Activated naive CD4-positive, alpha-beta T cell treated with anti-CD3 and anti-CD28 coated beads, Interleukin-2, amount 50 U/mL, for 16 hours (primary cell): ENCODE measurements at regions not wholly inside any gene's neighbourhood (a gene's known extent, or its start where the extent isn't known, plus 50 kb on each side); places are given as distances from the start of the nearest gene placed in this dataset.

ENCODE experiments used
- DNase-seq: peaks from one replicate; pipeline ENCODE4 v3.0.0-alpha.2; 2020

GRCh38 chr12:13487326-13487725 lies 290.8 kb downstream of the EMP1 start:
- no peak for DNase-seq

DNA sequence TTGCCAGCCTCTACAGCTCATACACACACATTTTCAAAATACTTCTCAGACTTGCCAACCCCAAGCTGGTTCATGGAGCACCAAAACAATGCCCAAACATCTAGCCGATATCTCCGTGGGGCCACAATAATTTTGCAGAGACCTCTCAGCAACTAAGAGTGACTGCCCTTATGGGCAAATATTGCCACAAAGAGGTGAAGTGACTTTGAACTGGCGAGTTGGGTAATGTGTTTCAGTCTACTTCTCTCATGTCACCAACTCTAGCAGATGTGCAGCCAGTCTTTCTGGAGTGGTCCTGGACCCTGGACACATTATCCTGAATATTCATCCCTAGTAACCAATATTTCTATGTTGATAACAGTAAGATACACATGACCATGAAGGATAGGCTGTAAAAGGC lies 290.3 kb downstream of the EMP1 start:
- no peak for DNase-seq

GRCh38 chr12:13478650-13479181 lies 282.2 kb downstream of the EMP1 start:
- no peak for DNase-seq

DNA sequence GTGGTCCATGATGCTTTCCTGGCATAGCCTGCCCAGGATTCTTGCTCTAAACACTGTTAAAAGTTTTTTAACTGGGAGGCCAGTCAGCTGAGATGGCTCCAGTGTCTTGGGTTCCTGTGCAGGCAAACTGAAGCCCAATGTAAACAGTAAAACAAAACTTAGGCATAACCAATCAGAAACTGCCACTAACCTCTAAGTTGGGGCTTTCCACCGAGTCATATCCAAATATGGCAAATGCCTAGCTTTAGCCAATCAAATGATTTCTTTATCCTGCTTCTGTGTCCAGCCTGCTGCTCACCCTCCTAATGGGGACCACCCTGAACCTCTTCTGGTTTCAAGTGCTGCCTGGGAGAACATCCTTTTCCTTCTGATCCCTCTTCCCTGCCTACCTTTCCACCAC lies 277.9 kb downstream of the EMP1 start:
- no peak for DNase-seq

DNA sequence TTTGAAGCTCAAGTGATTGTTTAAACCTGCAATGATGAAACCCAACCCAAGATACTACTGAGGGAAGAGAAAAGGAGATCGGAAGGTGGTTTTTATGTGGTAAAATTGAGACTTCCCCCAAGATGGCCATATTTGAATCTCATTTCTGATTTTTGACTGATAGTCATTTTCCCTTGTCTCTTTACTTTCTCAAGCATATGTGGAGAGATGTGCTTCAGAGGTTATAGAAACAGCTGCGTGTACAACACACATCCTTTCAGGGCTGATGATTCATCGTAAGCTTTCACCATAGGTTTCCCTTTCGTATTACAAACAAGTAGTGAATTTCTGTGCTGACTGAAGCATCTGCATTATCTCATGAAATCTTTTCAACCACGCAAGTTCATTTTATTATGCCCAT lies 276.2 kb downstream of the EMP1 start:
- no peak for DNase-seq

GRCh38 chr12:13471471-13471870 lies 274.9 kb downstream of the EMP1 start:
- no peak for DNase-seq

- DNase-seq: no peak
These were observed 269.1 kb downstream of the EMP1 start for GRCh38 chr12:13465635-13466034.

GRCh38 chr12:13463189-13463588 lies 266.7 kb downstream of the EMP1 start:
- no peak for DNase-seq

DNA sequence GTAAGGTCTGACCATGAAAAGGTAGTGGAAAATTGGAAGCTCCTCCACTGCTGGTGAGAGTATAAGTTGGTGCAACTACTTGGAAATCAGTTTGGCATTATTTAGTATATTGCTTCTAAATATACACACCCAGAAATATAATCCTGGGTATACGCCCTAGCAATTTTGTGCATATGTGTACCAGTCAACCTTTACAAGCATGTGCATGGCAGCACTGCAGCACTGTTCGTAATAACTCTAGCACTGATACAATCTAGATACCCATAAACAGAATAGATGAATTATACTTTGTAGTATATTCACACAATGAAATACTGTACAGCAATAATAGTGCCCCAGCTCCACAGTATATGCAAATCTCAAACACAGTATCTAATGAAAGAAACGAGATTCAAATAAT lies 265.9 kb downstream of the EMP1 start:
- DNase-seq: no peak

DNA sequence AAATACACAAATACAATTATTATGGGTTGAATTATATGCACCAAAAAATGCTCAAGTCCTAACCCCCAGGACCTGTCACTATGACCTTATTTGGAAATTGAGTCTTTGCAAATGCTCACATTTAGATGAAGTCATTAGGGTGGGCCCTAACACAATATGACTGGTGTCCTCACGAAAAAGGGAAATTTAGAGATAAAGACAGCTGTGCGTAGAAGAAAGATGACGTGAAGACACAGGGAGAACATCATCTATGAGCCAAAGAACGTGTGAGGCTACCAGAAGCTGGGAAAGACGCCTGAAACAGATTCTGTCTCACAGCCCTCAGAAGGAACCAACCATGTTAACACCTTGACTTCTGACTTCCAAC lies 259.2 kb downstream of the EMP1 start:
- DNase-seq: no peak

DNA sequence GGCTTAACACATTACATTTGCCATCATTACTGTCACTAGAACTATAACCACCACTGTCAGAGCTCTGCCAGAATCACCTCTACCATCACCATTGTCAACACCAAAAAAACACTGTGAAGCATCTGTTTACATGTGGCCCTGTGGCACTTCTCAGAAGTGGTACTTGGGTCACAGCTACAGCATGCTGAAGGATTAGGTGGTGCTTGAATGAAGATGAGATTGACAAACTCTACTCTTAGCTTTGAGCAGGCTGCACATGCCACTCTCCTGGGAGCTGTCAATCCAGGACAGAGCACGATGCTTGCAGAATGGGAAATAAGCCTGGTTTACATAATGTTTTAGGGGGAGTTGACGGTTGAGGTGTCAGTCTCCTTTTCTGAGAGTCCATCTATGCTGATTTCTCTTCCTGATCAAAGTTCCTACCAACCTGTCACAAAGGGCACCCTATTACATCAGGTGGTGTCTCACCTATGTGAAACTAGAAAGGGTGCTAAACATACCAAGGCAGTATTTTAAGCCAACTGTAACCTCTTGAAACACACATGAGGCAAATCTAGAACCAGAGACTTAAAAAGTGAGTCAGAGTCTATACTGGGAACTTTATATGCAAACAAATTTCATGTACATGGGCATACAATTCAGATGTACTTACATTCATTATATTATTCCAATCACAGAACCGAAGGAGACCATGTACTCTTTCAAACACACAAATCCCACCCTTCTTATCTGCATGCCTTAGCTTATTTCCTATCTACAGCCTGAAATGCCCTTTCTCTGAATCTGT lies 258.7 kb downstream of the EMP1 start:
- no peak for DNase-seq

GRCh38 chr12:13452955-13453570 lies 256.5 kb downstream of the EMP1 start:
- DNase-seq: no peak

DNA sequence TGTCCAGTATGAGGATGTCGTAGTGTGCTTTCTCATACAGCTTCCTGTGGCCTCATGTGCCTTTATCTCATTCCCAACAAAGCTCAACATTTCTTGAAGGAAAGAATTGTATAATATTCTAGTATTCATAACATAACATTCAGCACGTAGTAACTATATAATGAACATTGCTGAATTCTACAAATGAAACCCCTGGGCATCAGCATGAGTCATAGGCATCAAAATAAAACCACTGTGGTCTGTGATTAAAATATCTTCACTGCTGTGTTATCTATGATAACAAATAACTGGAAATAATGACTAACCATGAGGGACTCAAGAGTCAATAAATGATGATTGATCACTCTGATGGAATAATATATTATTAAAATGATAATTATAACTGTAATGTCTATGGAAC lies 255.2 kb downstream of the EMP1 start:
- DNase-seq: no peak

GRCh38 chr12:13450231-13451080 lies 253.9 kb downstream of the EMP1 start:
- DNase-seq: no peak

- no peak for DNase-seq
These were observed 247.6 kb downstream of the EMP1 start for GRCh38 chr12:13444076-13444475.

DNA sequence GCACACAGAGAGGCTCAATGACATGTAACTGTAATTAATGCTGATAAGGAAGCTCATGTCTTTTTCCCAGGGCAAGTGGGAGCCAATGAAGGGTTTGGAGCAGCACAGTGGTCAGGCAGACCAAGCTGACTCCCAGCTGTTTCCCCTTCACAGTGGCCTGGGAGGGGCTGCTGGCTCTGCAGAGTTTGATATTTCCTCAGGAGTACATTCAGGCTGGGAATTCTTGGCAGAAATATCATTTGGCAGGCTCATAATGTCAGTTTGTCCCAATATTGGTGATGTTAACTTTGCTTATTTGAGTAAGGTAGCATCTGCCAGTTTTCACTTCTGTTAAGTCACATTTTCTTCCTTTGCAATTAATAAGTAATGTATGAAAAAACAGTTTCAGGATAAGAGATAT lies 247.0 kb downstream of the EMP1 start:
- no peak for DNase-seq

DNA sequence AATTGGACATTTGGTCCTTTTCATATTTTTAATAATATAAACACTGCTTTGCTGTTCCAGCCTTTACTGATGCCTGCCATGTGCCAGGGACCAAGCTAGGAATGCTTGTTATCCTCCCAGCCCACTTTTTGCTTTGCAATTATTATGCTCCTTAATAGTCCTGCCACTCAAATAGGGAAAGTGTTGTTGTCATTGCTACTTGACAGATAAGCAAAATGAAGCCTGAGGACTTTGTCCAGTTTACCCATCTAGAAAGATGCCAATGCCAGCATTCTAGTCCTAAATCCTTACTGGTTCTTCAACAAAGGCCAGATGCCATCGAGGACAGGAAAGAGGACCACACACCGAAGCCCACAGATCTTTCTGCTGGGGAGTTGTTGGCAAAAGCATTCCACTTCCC lies 246.5 kb downstream of the EMP1 start:
- no peak for DNase-seq

- DNase-seq: no peak
These were observed 245.9 kb downstream of the EMP1 start for GRCh38 chr12:13442457-13442856.

- DNase-seq: no peak
These were observed 244.3 kb downstream of the EMP1 start for GRCh38 chr12:13440844-13441243.

GRCh38 chr12:13437541-13437940 lies 241.0 kb downstream of the EMP1 start:
- DNase-seq: no peak

- DNase-seq: no peak
These were observed 240.3 kb downstream of the EMP1 start for GRCh38 chr12:13436696-13437391.

DNA sequence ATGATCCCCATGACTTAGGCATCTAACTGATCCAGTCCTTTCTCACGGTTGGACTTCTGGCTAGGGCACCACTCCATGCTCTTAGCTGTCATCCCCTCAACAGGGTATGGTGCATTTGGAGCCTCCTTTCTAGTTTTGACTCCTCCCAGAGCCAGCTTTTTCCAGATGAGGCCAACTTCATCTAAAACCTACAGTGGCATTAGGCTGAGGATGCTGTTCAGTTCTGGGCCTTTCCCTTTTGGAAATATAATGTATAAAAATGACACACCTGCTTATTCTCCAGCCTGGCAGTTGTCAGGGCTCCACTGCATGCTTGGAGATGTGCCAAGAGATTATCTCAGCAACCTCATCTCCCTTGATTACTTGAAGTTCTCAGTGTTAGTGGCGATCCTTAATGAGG lies 239.7 kb downstream of the EMP1 start:
- DNase-seq: no peak
